HEK293 (cell line): ENCODE measurements at regions not wholly inside any gene's neighbourhood (a gene's known extent, or its start where the extent isn't known, plus 50 kb on each side); places are given as distances from the start of the nearest gene placed in this dataset.
A peak's percentile ranks its signal among the peaks of the same experiment; 100 is the strongest.

Experiments used
- MYNN ChIP-seq: fragments of 450-650 bp; formaldehyde crosslinking; IDR thresholded peaks from 2 replicates; pipeline ENCODE4 v1.5.1; 2016; ENCODE audit warnings: missing biosample characterization, missing genetic modification characterization, borderline replicate concordance
- PRDM1 ChIP-seq: fragments of 450-650 bp; formaldehyde crosslinking; IDR thresholded peaks from 2 replicates; pipeline ENCODE4; 2016; ENCODE audit warnings: missing biosample characterization, missing genetic modification characterization
- SCRT2 ChIP-seq: fragments of 450-650 bp; formaldehyde crosslinking; IDR thresholded peaks from 2 replicates; pipeline ENCODE4 v1.5.1; 2016; ENCODE audit warnings: missing biosample characterization, missing genetic modification characterization
- SP7 ChIP-seq: fragments of 450-650 bp; formaldehyde crosslinking; IDR thresholded peaks from 2 replicates; pipeline ENCODE4 v1.5.1; 2016; ENCODE audit warnings: missing biosample characterization, missing genetic modification characterization
- ZBTB48 ChIP-seq: fragments of 450-650 bp; formaldehyde crosslinking; IDR thresholded peaks from 2 replicates; pipeline ENCODE4 v1.5.1; 2016; ENCODE audit warnings: missing biosample characterization, missing genetic modification characterization
- ZNF16 ChIP-seq: fragments of 450-650 bp; formaldehyde crosslinking; IDR thresholded peaks from 2 replicates; pipeline ENCODE4 v1.5.1; 2016; ENCODE audit warnings: low read depth, missing biosample characterization, missing genetic modification characterization
- ZNF214 ChIP-seq: fragments of 450-650 bp; formaldehyde crosslinking; IDR thresholded peaks from 2 replicates; pipeline ENCODE4 v1.5.1; 2017; ENCODE audit warnings: missing biosample characterization, mild to moderate bottlenecking, missing genetic modification characterization, borderline replicate concordance
- ZNF239 ChIP-seq: fragments of 450-650 bp; formaldehyde crosslinking; IDR thresholded peaks from 2 replicates; pipeline ENCODE4 v1.5.1; 2016; ENCODE audit warnings: missing biosample characterization, missing genetic modification characterization
- ZNF266 ChIP-seq: fragments of 450-650 bp; formaldehyde crosslinking; IDR thresholded peaks from 2 replicates; pipeline ENCODE4 v1.5.1; 2016; ENCODE audit warnings: missing biosample characterization, missing genetic modification characterization, low read depth
- ZNF354C ChIP-seq: fragments of 450-650 bp; formaldehyde crosslinking; IDR thresholded peaks from 2 replicates; pipeline ENCODE4 v1.5.1; 2016; ENCODE audit warnings: missing biosample characterization, missing genetic modification characterization, low read depth, borderline replicate concordance
- ZNF391 ChIP-seq: fragments of 450-650 bp; formaldehyde crosslinking; IDR thresholded peaks from 2 replicates; pipeline ENCODE4 v1.5.1; 2016; ENCODE audit warnings: low read depth, missing biosample characterization, missing genetic modification characterization, borderline replicate concordance
- ZNF426 ChIP-seq: fragments of 450-650 bp; formaldehyde crosslinking; IDR thresholded peaks from 2 replicates; pipeline ENCODE4 v1.5.1; 2017; ENCODE audit warnings: missing biosample characterization, missing genetic modification characterization, mild to moderate bottlenecking, inconsistent platforms, moderate library complexity
- ZNF529 ChIP-seq: fragments of 450-650 bp; formaldehyde crosslinking; IDR thresholded peaks from 2 replicates; pipeline ENCODE4 v1.5.1; 2017; ENCODE audit warnings: missing genetic modification characterization, missing biosample characterization; ENCODE audit not compliant: insufficient replicate concordance
- ZNF530 ChIP-seq: fragments of 450-650 bp; formaldehyde crosslinking; IDR thresholded peaks from 2 replicates; pipeline ENCODE4 v1.5.1; 2016; ENCODE audit warnings: low read depth, missing biosample characterization, missing genetic modification characterization
- ZNF549 ChIP-seq: fragments of 450-650 bp; IDR thresholded peaks from 2 replicates; pipeline ENCODE4 v1.5.1; 2018; ENCODE audit warnings: missing biosample characterization, missing genetic modification characterization, mild to moderate bottlenecking, inconsistent platforms, moderate library complexity
- ZNF658 ChIP-seq: fragments of 450-650 bp; formaldehyde crosslinking; IDR thresholded peaks from 2 replicates; pipeline ENCODE4; 2016; ENCODE audit warnings: missing biosample characterization, missing genetic modification characterization
- ZNF660 ChIP-seq: fragments of 450-650 bp; IDR thresholded peaks from 2 replicates; pipeline ENCODE4 v1.5.1; 2018; ENCODE audit warnings: missing biosample characterization, mild to moderate bottlenecking, missing genetic modification characterization
- ZNF664 ChIP-seq: fragments of 450-650 bp; formaldehyde crosslinking; IDR thresholded peaks from 2 replicates; pipeline ENCODE4 v1.5.1; 2016; ENCODE audit warnings: missing biosample characterization, missing genetic modification characterization
- ZSCAN30 ChIP-seq: fragments of 450-650 bp; IDR thresholded peaks from 2 replicates; pipeline ENCODE4 v1.5.1; 2018; ENCODE audit warnings: missing biosample characterization, mild to moderate bottlenecking, missing genetic modification characterization, moderate library complexity
- TF ChIP-seq, protein P1 (sequence below): fragments of 450-650 bp; formaldehyde crosslinking; IDR thresholded peaks from 2 replicates; pipeline ENCODE4 v1.5.1; 2016; ENCODE audit warnings: missing biosample characterization, missing genetic modification characterization
- TF ChIP-seq, protein P2 (sequence below): fragments of 450-650 bp; formaldehyde crosslinking; IDR thresholded peaks from 2 replicates; pipeline ENCODE4 v1.5.1; 2016; ENCODE audit warnings: missing biosample characterization, missing genetic modification characterization, low read depth
- TF ChIP-seq, protein P3 (sequence below): fragments of 450-650 bp; formaldehyde crosslinking; IDR thresholded peaks from 2 replicates; pipeline ENCODE4 v1.5.1; 2017; ENCODE audit warnings: missing biosample characterization, missing genetic modification characterization
- TF ChIP-seq, protein P4 (sequence below): fragments of 450-650 bp; formaldehyde crosslinking; IDR thresholded peaks from 2 replicates; pipeline ENCODE4 v1.5.1; 2016; ENCODE audit warnings: missing biosample characterization, missing genetic modification characterization
- TF ChIP-seq, protein P5 (sequence below): fragments of 450-650 bp; formaldehyde crosslinking; IDR thresholded peaks from 2 replicates; pipeline ENCODE4 v1.5.1; 2016; ENCODE audit warnings: missing biosample characterization, missing genetic modification characterization
- TF ChIP-seq, protein P6 (sequence below): sonication (generic); formaldehyde crosslinking; IDR thresholded peaks from 2 replicates; pipeline ENCODE4 v1.8.1; 2022; ENCODE audit warnings: mild to moderate bottlenecking, moderate library complexity, missing genetic modification reagents
- TF ChIP-seq, protein P7 (sequence below): fragments of 450-650 bp; formaldehyde crosslinking; IDR thresholded peaks from 2 replicates; pipeline ENCODE4 v1.5.1; 2016; ENCODE audit warnings: missing biosample characterization, missing genetic modification characterization

DNA sequence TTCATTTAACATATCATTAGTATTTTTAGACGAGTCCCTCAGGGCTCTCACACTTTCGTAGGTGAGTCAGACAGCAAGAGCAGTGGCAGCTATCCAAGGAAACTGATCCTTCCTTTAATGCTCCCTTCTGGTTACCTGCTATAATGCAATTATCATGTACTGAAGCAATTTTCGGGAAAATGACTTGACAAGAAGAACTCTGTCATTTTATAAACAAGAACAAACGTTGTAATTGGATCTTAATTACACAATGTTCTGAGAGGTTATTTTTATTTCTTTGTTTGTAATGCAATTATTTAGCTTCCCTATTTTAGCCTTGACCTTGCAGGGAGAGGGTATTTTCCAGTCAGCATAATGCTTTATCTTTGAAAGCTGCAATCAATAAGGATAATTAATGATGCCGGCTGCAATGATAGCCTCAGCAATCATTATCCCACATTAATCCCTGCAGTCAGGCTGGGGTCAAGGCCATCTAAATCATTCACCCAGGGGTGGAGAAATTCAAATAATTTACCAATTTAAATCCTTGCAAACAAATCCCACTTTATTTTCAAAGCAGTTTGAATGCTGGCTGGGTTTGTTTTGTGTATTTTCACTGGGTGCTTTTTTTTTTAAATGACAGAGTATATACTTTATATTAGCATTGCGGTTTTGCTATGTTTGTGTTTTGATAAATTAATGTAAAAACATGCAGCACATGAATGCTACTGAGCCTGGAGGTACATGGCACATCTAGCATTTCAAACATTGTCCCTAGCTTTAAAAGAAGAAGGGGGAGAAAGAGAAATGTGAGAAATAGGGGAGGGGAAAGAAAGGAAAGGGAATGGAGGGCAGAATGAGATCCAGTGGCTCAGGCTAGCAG, 249.9 kb downstream of the SHOX2 start (continued):
- TF ChIP-seq, protein P1, sequence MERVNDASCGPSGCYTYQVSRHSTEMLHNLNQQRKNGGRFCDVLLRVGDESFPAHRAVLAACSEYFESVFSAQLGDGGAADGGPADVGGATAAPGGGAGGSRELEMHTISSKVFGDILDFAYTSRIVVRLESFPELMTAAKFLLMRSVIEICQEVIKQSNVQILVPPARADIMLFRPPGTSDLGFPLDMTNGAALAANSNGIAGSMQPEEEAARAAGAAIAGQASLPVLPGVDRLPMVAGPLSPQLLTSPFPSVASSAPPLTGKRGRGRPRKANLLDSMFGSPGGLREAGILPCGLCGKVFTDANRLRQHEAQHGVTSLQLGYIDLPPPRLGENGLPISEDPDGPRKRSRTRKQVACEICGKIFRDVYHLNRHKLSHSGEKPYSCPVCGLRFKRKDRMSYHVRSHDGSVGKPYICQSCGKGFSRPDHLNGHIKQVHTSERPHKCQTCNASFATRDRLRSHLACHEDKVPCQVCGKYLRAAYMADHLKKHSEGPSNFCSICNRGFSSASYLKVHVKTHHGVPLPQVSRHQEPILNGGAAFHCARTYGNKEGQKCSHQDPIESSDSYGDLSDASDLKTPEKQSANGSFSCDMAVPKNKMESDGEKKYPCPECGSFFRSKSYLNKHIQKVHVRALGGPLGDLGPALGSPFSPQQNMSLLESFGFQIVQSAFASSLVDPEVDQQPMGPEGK: 0 out of 2 replicates have a peak, but pooled peaks have one; percentile 27
- no peak for TF ChIP-seq ZNF266 (tag by site-specific recombination)
- TF ChIP-seq, protein P2, sequence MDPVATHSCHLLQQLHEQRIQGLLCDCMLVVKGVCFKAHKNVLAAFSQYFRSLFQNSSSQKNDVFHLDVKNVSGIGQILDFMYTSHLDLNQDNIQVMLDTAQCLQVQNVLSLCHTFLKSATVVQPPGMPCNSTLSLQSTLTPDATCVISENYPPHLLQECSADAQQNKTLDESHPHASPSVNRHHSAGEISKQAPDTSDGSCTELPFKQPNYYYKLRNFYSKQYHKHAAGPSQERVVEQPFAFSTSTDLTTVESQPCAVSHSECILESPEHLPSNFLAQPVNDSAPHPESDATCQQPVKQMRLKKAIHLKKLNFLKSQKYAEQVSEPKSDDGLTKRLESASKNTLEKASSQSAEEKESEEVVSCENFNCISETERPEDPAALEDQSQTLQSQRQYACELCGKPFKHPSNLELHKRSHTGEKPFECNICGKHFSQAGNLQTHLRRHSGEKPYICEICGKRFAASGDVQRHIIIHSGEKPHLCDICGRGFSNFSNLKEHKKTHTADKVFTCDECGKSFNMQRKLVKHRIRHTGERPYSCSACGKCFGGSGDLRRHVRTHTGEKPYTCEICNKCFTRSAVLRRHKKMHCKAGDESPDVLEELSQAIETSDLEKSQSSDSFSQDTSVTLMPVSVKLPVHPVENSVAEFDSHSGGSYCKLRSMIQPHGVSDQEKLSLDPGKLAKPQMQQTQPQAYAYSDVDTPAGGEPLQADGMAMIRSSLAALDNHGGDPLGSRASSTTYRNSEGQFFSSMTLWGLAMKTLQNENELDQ (tag by site-specific recombination): no peak
- TF ChIP-seq ZNF660 (tag by site-specific recombination): no peak
- TF ChIP-seq ZNF391: no peak
- TF ChIP-seq PRDM1 (tag by site-specific recombination): peak; percentile 74
- no peak for TF ChIP-seq ZNF664 (tag by site-specific recombination)
- no peak for TF ChIP-seq ZNF529 (tag by site-specific recombination)
- no peak for TF ChIP-seq SCRT2 (tag by site-specific recombination)
- no peak for TF ChIP-seq ZNF658 (tag by site-specific recombination)
- TF ChIP-seq ZNF426: no peak
- TF ChIP-seq ZNF530 (tag by site-specific recombination): no peak
- TF ChIP-seq ZNF16: no peak
- TF ChIP-seq, protein P3, sequence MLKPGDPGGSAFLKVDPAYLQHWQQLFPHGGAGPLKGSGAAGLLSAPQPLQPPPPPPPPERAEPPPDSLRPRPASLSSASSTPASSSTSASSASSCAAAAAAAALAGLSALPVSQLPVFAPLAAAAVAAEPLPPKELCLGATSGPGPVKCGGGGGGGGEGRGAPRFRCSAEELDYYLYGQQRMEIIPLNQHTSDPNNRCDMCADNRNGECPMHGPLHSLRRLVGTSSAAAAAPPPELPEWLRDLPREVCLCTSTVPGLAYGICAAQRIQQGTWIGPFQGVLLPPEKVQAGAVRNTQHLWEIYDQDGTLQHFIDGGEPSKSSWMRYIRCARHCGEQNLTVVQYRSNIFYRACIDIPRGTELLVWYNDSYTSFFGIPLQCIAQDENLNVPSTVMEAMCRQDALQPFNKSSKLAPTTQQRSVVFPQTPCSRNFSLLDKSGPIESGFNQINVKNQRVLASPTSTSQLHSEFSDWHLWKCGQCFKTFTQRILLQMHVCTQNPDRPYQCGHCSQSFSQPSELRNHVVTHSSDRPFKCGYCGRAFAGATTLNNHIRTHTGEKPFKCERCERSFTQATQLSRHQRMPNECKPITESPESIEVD (tag by site-specific recombination): peak; percentile 53
- TF ChIP-seq, protein P4, sequence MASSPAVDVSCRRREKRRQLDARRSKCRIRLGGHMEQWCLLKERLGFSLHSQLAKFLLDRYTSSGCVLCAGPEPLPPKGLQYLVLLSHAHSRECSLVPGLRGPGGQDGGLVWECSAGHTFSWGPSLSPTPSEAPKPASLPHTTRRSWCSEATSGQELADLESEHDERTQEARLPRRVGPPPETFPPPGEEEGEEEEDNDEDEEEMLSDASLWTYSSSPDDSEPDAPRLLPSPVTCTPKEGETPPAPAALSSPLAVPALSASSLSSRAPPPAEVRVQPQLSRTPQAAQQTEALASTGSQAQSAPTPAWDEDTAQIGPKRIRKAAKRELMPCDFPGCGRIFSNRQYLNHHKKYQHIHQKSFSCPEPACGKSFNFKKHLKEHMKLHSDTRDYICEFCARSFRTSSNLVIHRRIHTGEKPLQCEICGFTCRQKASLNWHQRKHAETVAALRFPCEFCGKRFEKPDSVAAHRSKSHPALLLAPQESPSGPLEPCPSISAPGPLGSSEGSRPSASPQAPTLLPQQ: no peak
- no peak for TF ChIP-seq ZBTB48 (tag by site-specific recombination)
- no peak for TF ChIP-seq MYNN (tag by site-specific recombination)
- peak; percentile 96 for TF ChIP-seq SP7
- TF ChIP-seq ZNF214 (tag by site-specific recombination): no peak
- TF ChIP-seq, protein P5, sequence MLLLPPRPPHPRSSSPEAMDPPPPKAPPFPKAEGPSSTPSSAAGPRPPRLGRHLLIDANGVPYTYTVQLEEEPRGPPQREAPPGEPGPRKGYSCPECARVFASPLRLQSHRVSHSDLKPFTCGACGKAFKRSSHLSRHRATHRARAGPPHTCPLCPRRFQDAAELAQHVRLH (tag by site-specific recombination): no peak
- TF ChIP-seq, protein P6, sequence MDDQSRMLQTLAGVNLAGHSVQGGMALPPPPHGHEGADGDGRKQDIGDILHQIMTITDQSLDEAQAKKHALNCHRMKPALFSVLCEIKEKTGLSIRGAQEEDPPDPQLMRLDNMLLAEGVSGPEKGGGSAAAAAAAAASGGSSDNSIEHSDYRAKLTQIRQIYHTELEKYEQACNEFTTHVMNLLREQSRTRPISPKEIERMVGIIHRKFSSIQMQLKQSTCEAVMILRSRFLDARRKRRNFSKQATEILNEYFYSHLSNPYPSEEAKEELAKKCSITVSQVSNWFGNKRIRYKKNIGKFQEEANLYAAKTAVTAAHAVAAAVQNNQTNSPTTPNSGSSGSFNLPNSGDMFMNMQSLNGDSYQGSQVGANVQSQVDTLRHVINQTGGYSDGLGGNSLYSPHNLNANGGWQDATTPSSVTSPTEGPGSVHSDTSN (CRISPR knock-in tag): no peak
- TF ChIP-seq, protein P7, sequence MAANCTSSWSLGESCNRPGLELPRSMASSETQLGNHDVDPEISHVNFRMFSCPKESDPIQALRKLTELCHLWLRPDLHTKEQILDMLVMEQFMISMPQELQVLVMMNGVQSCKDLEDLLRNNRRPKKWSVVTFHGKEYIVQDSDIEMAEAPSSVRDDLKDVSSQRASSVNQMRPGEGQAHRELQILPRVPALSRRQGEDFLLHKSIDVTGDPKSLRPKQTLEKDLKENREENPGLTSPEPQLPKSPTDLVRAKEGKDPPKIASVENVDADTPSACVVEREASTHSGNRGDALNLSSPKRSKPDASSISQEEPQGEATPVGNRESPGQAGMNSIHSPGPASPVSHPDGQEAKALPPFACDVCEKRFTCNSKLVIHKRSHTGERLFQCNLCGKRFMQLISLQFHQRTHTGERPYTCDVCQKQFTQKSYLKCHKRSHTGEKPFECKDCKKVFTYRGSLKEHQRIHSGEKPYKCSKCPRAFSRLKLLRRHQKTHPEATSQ (tag by site-specific recombination): no peak
- no peak for TF ChIP-seq ZSCAN30 (tag by site-specific recombination)
- no peak for TF ChIP-seq ZNF239 (tag by site-specific recombination)
- no peak for TF ChIP-seq ZNF354C (tag by site-specific recombination)
- TF ChIP-seq ZNF549 (tag by site-specific recombination): no peak
